HepG2 (cell line): ENCODE measurements at regions not wholly inside any gene's neighbourhood (a gene's known extent, or its start where the extent isn't known, plus 50 kb on each side); places are given as distances from the start of the nearest gene placed in this dataset.
"Not testable (repeated sequence)": the region's sequence is repeated elsewhere in the genome, so short reads cannot be mapped to it uniquely, and the experiment has no call there.

ENCODE experiments used
- RNF2 ChIP-seq: fragments of 450-650 bp; conservative IDR thresholded peaks from 2 replicates; pipeline ENCODE4 v1.6.1; 2016; ENCODE audit warnings: low read depth
- ZNF724P ChIP-seq: sonication (generic); formaldehyde crosslinking; IDR thresholded peaks from 2 replicates; pipeline ENCODE4 v1.8.0; 2022; ENCODE audit warnings: missing genetic modification reagents, borderline replicate concordance

GRCh38 chr7:16249204-16249603 lies 172.1 kb downstream of the CRPPA start:
- TF ChIP-seq ZNF724P (CRISPR knock-in tag); RNF2: not testable (repeated sequence)
